Endothelial cell of umbilical vein (primary cell): ENCODE measurements at regions not wholly inside any gene's neighbourhood (a gene's known extent, or its start where the extent isn't known, plus 50 kb on each side); places are given as distances from the start of the nearest gene placed in this dataset.

Source experiments
- BruUV-seq: library from RNA; stranded (reverse); fragments of 400-500 nt; replicated peaks from 2 replicates; lab custom pipeline; 2021; lab: Mats Ljungman, UMichigan
- CTCF ChIA-PET: fragments of 300-600, 350-600 bp; sonication (Branson Sonifier 250); formaldehyde crosslinking; loops from one replicate; lab custom pipeline; 2021; ENCODE audit warnings: antibody characterized with exemption, inconsistent platforms; lab: Charles Lee
- POLR2A ChIA-PET: fragments of 300-600, 350-600 bp; sonication (Branson Sonifier 250); formaldehyde crosslinking; loops from one replicate; lab custom pipeline; 2021; ENCODE audit warnings: antibody characterized with exemption, inconsistent platforms; lab: Charles Lee
- DNase-seq: peaks from one replicate; pipeline ENCODE4 v3.0.0-alpha.2; 2011; ENCODE audit warnings: low read depth, low spot score
- FAIRE-seq: peaks from 2 replicates; lab custom pipeline; 2011; peaks lifted over from hg19 to GRCh38; lab: Jason Lieb, UNC
- H2AFZ ChIP-seq: 2 replicates; pipeline ENCODE4 v1.6.0; 2012; ENCODE audit warnings: low read depth, low read length, control low read depth, inconsistent platforms
- H3K27ac ChIP-seq: 2 replicates; pipeline ENCODE4 v1.5.1; 2011; ENCODE audit warnings: low read depth, mild to moderate bottlenecking, control low read depth, low read length, moderate library complexity; ENCODE audit not compliant: insufficient read depth
- H3K27me3 ChIP-seq, 2 experiments: 2 replicates each; pipeline versions ENCODE4 v1.6.0 to v1.6.1; 2011; ENCODE audit warnings: low read length in 2 of 2, mixed read lengths in 1 of 2; ENCODE audit not compliant: control insufficient read depth in 2 of 2, insufficient read depth in 2 of 2
- H3K36me3 ChIP-seq, 2 experiments: 2 replicates in 1 of 2; 3 replicates in 1 of 2; pipeline ENCODE4 v1.5.1; 2011; ENCODE audit warnings: low read length in 2 of 2, mild to moderate bottlenecking in 1 of 2, moderate library complexity in 1 of 2; ENCODE audit not compliant: control insufficient read depth in 2 of 2, insufficient read depth in 2 of 2; ENCODE audit errors: extremely low read depth in 1 of 2
- H3K4me1 ChIP-seq: 3 replicates; pipeline ENCODE4 v1.5.1; 2011; ENCODE audit warnings: mild to moderate bottlenecking, low read length; ENCODE audit not compliant: control insufficient read depth, insufficient read depth; ENCODE audit errors: extremely low read depth
- H3K4me2 ChIP-seq: 2 replicates; pipeline ENCODE4 v1.6.1; 2011; ENCODE audit warnings: low read length, control low read depth, mixed read lengths; ENCODE audit not compliant: insufficient read depth
- H3K4me3 ChIP-seq, 3 experiments: fragments of 200-600 bp in 1 of 3; sonication (generic), shearing (Covaris generic) in 1 of 3; replicated peaks in 1 of 3; 2 replicates each; pipeline ENCODE4 v1.5.1; 2011 to 2016; ENCODE audit warnings: control low read depth in 3 of 3, low read length in 3 of 3, mild to moderate bottlenecking in 2 of 3, inconsistent platforms in 1 of 3, low read depth in 1 of 3, moderate library complexity in 1 of 3; ENCODE audit not compliant: insufficient read depth in 1 of 3
- H3K79me2 ChIP-seq: 2 replicates; pipeline ENCODE4 v1.6.0; 2012; ENCODE audit warnings: low read length, inconsistent platforms; ENCODE audit not compliant: control insufficient read depth, insufficient read depth
- H3K9ac ChIP-seq: replicated peaks from 2 replicates; pipeline ENCODE3; 2011; ENCODE audit warnings: low read length, control low read depth; ENCODE audit not compliant: insufficient read depth; ENCODE audit errors: extremely low read depth
- H3K9me1 ChIP-seq: replicated peaks from 3 replicates; pipeline ENCODE4 v1.6.0; 2011; ENCODE audit warnings: mild to moderate bottlenecking, low read length; ENCODE audit not compliant: control insufficient read depth, insufficient read depth; ENCODE audit errors: extremely low read depth
- H3K9me3 ChIP-seq: replicated peaks from 2 replicates; pipeline ENCODE4 v1.5.1; 2012; ENCODE audit warnings: low read length, inconsistent platforms; ENCODE audit not compliant: control insufficient read depth, insufficient read depth
- H4K20me1 ChIP-seq: replicated peaks from 2 replicates; pipeline ENCODE3; 2011; ENCODE audit warnings: mild to moderate bottlenecking, low read length; ENCODE audit not compliant: control insufficient read depth, insufficient read depth; ENCODE audit errors: extremely low read depth
- CTCF ChIP-seq, 2 donors: IDR thresholded peaks; 1 replicate in 1 of 2; 2 replicates in 1 of 2; pipeline ENCODE4 v1.5.1; 2011; ENCODE audit warnings: low read length in 2 of 2, mild to moderate bottlenecking in 2 of 2, moderate library complexity in 2 of 2, control low read depth in 1 of 2, inconsistent platforms in 1 of 2, low read depth in 1 of 2; ENCODE audit not compliant: insufficient read depth in 1 of 2; ENCODE audit errors: extremely low read depth in 1 of 2
- EZH2 ChIP-seq: IDR thresholded peaks from 2 replicates; pipeline ENCODE4 v1.6.1; 2012; ENCODE audit warnings: borderline replicate concordance, low read depth, mild to moderate bottlenecking, moderate library complexity, low read length, inconsistent platforms; ENCODE audit not compliant: severe bottlenecking
- FOS ChIP-seq: IDR thresholded peaks from 2 replicates; pipeline ENCODE4 v1.6.1; 2011; ENCODE audit warnings: mild to moderate bottlenecking, low read length, moderate library complexity, borderline replicate concordance; ENCODE audit not compliant: insufficient read depth
- GATA2 ChIP-seq: IDR thresholded peaks from 2 replicates; pipeline ENCODE4 v1.7.0; 2011; ENCODE audit warnings: low read depth, mild to moderate bottlenecking, moderate library complexity, mixed read lengths, low read length; ENCODE audit not compliant: insufficient read length, insufficient read depth
- JUN ChIP-seq: IDR thresholded peaks from 2 replicates; pipeline ENCODE4 v1.6.1; 2011; ENCODE audit warnings: borderline replicate concordance, low read depth; ENCODE audit not compliant: insufficient read length, insufficient read depth
- MAX ChIP-seq: IDR thresholded peaks from 2 replicates; pipeline ENCODE4 v1.6.1; 2011; ENCODE audit not compliant: insufficient read depth, insufficient read length
- MYC ChIP-seq: IDR thresholded peaks from one replicate; pipeline ENCODE4 v1.6.1; 2011; ENCODE audit warnings: mild to moderate bottlenecking, low read depth, low read length
- POLR2A ChIP-seq: IDR thresholded peaks from 2 replicates; pipeline ENCODE4 v1.6.1; 2012; ENCODE audit warnings: low read depth, mild to moderate bottlenecking, control low read depth, low read length
- POLR2AphosphoS5 ChIP-seq: IDR thresholded peaks from 2 replicates; pipeline ENCODE4 v1.6.1; 2012; ENCODE audit warnings: low read depth, mild to moderate bottlenecking, control low read depth, low read length, moderate library complexity; ENCODE audit not compliant: insufficient read depth
- dilution Hi-C: fragments of 300-500 bp; cut with MboI; formaldehyde crosslinking; loops from one replicate; pipeline ENCODE4 v1.15.0; 2019; ENCODE audit warnings: low sequenced_read_pairs; ENCODE audit not compliant: extremely low pct_ligation_motif_present
- intact Hi-C: fragments of 100-400 bp; cut with micrococcal nuclease; formaldehyde crosslinking; loops from one replicate; pipeline ENCODE4 v1.10.0; 2022

- dilution Hi-C loops (no loop called here), intact Hi-C loops (no loop called here)
- CTCF ChIA-PET: interaction anchor here (1.3 kb wide), 1 partner anchor 186 kb away, joined by 4 read pairs; no protein-coding TSS in a partner anchor
- no TSS peak for BruUV-seq
- no peaks in the 10 kb centered on the region for H3K4me1 ChIP-seq
- no peaks in the 10 kb centered on the region for H3K9me3 ChIP-seq
- H3K4me3 ChIP-seq: no peak overlapping the region
- no peaks in the 10 kb centered on the region for H3K9me1 ChIP-seq
- H3K27me3 ChIP-seq: no peaks in the 10 kb centered on the region
- TF ChIP-seq EZH2 (no peak), CTCF (IDR thresholded peaks at IDR 0.05; ENCODE audit: extremely low read depth in 1 of 2, insufficient read depth in 1 of 2, low read depth in 1 of 2, low read length in 2 of 2) (no peak), POLR2AphosphoS5 (no peak), POLR2A (no peak), MYC (no peak), JUN (no peak), MAX (no peak), GATA2 (no peak), FOS (no peak)
- no peaks in the 10 kb centered on the region for H4K20me1 ChIP-seq
- H2AFZ ChIP-seq: no peak overlapping the region
- no peaks in the 10 kb centered on the region for H3K36me3 ChIP-seq
- no peaks in the 10 kb centered on the region for H3K79me2 ChIP-seq
- POLR2A ChIA-PET: no interaction called here
- no peak overlapping the region for H3K4me2 ChIP-seq
- no peak for FAIRE-seq
- H3K9ac ChIP-seq: no peak overlapping the region
- DNase-seq: no peak
- no peak overlapping the region for H3K27ac ChIP-seq
Observed at GRCh38 chr10:47233631-47234030, 66.4 kb upstream of the GDF10 start.
